ENCODE measurements at regions not wholly inside any gene's neighbourhood (a gene's known extent, or its start where the extent isn't known, plus 50 kb on each side); places are given as distances from the start of the nearest gene placed in this dataset.

DNA sequence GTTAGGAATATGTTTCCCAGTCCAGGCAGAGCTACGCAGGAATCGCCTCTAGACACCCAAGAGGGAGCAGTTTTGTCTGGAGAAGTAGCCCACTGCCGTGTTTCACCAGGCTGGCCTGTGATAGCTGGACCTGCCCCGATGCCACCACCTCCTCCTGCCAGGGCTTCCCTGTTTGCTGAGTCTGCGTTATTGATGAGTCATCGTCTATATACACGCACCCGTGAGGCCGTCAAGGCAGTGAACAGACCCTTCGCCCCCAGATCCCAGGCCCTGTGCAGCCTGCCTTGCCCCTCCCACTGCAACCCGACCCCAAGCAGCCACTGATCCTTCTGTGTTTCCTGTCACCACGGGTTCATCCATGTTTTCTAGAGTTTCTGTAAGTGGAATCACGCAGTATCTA is 141.9 kb downstream of the IGLL1 start:
- TF ChIP-seq, protein P1, sequence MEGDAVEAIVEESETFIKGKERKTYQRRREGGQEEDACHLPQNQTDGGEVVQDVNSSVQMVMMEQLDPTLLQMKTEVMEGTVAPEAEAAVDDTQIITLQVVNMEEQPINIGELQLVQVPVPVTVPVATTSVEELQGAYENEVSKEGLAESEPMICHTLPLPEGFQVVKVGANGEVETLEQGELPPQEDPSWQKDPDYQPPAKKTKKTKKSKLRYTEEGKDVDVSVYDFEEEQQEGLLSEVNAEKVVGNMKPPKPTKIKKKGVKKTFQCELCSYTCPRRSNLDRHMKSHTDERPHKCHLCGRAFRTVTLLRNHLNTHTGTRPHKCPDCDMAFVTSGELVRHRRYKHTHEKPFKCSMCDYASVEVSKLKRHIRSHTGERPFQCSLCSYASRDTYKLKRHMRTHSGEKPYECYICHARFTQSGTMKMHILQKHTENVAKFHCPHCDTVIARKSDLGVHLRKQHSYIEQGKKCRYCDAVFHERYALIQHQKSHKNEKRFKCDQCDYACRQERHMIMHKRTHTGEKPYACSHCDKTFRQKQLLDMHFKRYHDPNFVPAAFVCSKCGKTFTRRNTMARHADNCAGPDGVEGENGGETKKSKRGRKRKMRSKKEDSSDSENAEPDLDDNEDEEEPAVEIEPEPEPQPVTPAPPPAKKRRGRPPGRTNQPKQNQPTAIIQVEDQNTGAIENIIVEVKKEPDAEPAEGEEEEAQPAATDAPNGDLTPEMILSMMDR (IDR thresholded peaks at IDR 0.05), result no peak
- TF ChIP-seq ZFX (IDR thresholded peaks at IDR 0.05; ENCODE audit: borderline replicate concordance), result no peak
